ENCODE measurements at regions not wholly inside any gene's neighbourhood (a gene's known extent, or its start where the extent isn't known, plus 50 kb on each side); places are given as distances from the start of the nearest gene placed in this dataset.

- 100% methylated on average over 1 of the region's 1 CpG for WGBS, 2 experiments (ENCODE audit: insufficient coverage in 1 of 2, insufficient read length in 1 of 2)
- H3K27me3 ChIP-seq (ENCODE audit: control insufficient read depth, insufficient read depth, low read length, poor library complexity, severe bottlenecking) = peaks cover 43% of the 10 kb centered on the region
Measured at GRCh38 chr15:47244361-47244760, 472.9 kb upstream of the SEMA6D start.

GRCh38 chr15:47246317-47246716 is 471.0 kb upstream of the SEMA6D start:
- Histone ChIP-seq H3K9me3 (ENCODE audit: control insufficient read depth, low read length) (no peaks in the 10 kb centered on the region), H3K4me3 (ENCODE audit: low read length) (no peak overlapping the region), H3K4me1 (ENCODE audit: control insufficient read depth, insufficient read depth, low read length) (no peaks in the 10 kb centered on the region), H3K27ac (ENCODE audit: low read depth, low read length) (no peak overlapping the region), H3K27me3 (ENCODE audit: control insufficient read depth, insufficient read depth, low read length, poor library complexity, severe bottlenecking) (peaks cover 62% of the 10 kb centered on the region), H3K9ac (ENCODE audit: extremely low read depth, low read length, poor library complexity, severe bottlenecking) (no peak overlapping the region), H3K36me3 (ENCODE audit: control insufficient read depth, insufficient read depth, low read length) (no peaks in the 10 kb centered on the region)
- Mint-ChIP-seq H3K27ac (no peak overlapping the region), H3K36me3 (ENCODE audit: low read depth) (no peaks in the 10 kb centered on the region), H3K9me3 (no peaks in the 10 kb centered on the region), H3K27me3 (ENCODE audit: insufficient read depth) (peaks cover 45% of the 10 kb centered on the region), H3K4me3 (no peak overlapping the region), H3K4me1 (no peaks in the 10 kb centered on the region)
- 93% methylated on average over 4 to 5 of the region's 5 CpGs for whole genome bisulfite sequencing, 2 experiments (ENCODE audit: insufficient coverage in 1 of 2, insufficient read length in 1 of 2)
- no peak for TF ChIP-seq CTCF (conservative IDR thresholded peaks at IDR 0.05)
- no peak for DNase-seq

More at GRCh38 chr15:47244361-47244760, 472.9 kb upstream of the SEMA6D start:
- peaks cover 28% of the 10 kb centered on the region for H3K27me3 Mint-ChIP-seq (ENCODE audit: insufficient read depth)
- H3K27ac Mint-ChIP-seq = no peak overlapping the region
- Histone ChIP-seq H3K27ac (ENCODE audit: low read depth, low read length) (no peak overlapping the region), H3K4me3 (ENCODE audit: low read length) (no peak overlapping the region), H3K36me3 (ENCODE audit: control insufficient read depth, insufficient read depth, low read length) (no peaks in the 10 kb centered on the region), H3K4me1 (ENCODE audit: control insufficient read depth, insufficient read depth, low read length) (no peaks in the 10 kb centered on the region), H3K9ac (ENCODE audit: extremely low read depth, low read length, poor library complexity, severe bottlenecking) (no peak overlapping the region), H3K9me3 (ENCODE audit: control insufficient read depth, low read length) (peaks cover 4% of the 10 kb centered on the region)
- DNase-seq = no peak
- H3K4me3 Mint-ChIP-seq = no peak overlapping the region
- H3K36me3 Mint-ChIP-seq (ENCODE audit: low read depth) = no peaks in the 10 kb centered on the region
- no peaks in the 10 kb centered on the region for H3K4me1 Mint-ChIP-seq
- no peak for TF ChIP-seq CTCF (conservative IDR thresholded peaks at IDR 0.05)
- no peaks in the 10 kb centered on the region for H3K9me3 Mint-ChIP-seq

GRCh38 chr15:47258521-47258920 is 458.8 kb upstream of the SEMA6D start:
- peaks cover 15% of the 10 kb centered on the region for H3K27me3 ChIP-seq (ENCODE audit: control insufficient read depth, insufficient read depth, low read length, poor library complexity, severe bottlenecking)
- H3K4me1 ChIP-seq (ENCODE audit: control insufficient read depth, insufficient read depth, low read length) = no peaks in the 10 kb centered on the region
- TF ChIP-seq CTCF (conservative IDR thresholded peaks at IDR 0.05) = no peak
- H3K9ac ChIP-seq (ENCODE audit: extremely low read depth, low read length, poor library complexity, severe bottlenecking) = no peak overlapping the region
- WGBS, 2 experiments (ENCODE audit: insufficient coverage in 1 of 2, insufficient read length in 1 of 2) = 94 to 96% methylated on average over 2 to 3 of the region's 3 CpGs
- Mint-ChIP-seq H3K4me1 (no peaks in the 10 kb centered on the region), H3K27me3 (ENCODE audit: insufficient read depth) (peaks cover 12% of the 10 kb centered on the region), H3K27ac (no peak overlapping the region), H3K9me3 (peaks cover 24% of the 10 kb centered on the region), H3K36me3 (ENCODE audit: low read depth) (peaks cover 1% of the 10 kb centered on the region), H3K4me3 (no peak overlapping the region)
- H3K4me3 ChIP-seq (ENCODE audit: low read length) = no peak overlapping the region
- H3K27ac ChIP-seq (ENCODE audit: low read depth, low read length) = no peak overlapping the region
- H3K9me3 ChIP-seq (ENCODE audit: control insufficient read depth, low read length) = peaks cover 13% of the 10 kb centered on the region
- no peaks in the 10 kb centered on the region for H3K36me3 ChIP-seq (ENCODE audit: control insufficient read depth, insufficient read depth, low read length)
- DNase-seq = no peak
